ENCODE measurements at regions not wholly inside any gene's neighbourhood (a gene's known extent, or its start where the extent isn't known, plus 50 kb on each side); places are given as distances from the start of the nearest gene placed in this dataset.

GRCh38 chr5:167160388-167160787 is 1131.1 kb upstream of the WWC1 start:
- TF ChIP-seq EZH2 (IDR thresholded peaks at IDR 0.05; ENCODE audit: borderline replicate concordance, insufficient read depth, low read depth, low read length, poor library complexity, severe bottlenecking), result no peak
- TF ChIP-seq CTCF (IDR thresholded peaks at IDR 0.05), result no peak
